HG03064 (cell line): ENCODE measurements at regions not wholly inside any gene's neighbourhood (a gene's known extent, or its start where the extent isn't known, plus 50 kb on each side); places are given as distances from the start of the nearest gene placed in this dataset.
"Not testable (repeated sequence)": the region's sequence is repeated elsewhere in the genome, so short reads cannot be mapped to it uniquely, and the experiment has no call there.

Source experiments
- ATAC-seq: cut with Tn5 transposase; IDR thresholded peaks from one replicate; pipeline ENCODE4 v1.9.1; 2021; ENCODE audit warnings: low read depth; ENCODE audit not compliant: unreplicated experiment

GRCh38 chr3:5035113-5035512 is 55.9 kb downstream of the BHLHE40 start:
- ATAC-seq = no peak

GRCh38 chr3:5035692-5036391 is 56.6 kb downstream of the BHLHE40 start:
- ATAC-seq = no peak

- ATAC-seq = no peak
Measured at GRCh38 chr3:5036392-5036766, 57.1 kb downstream of the BHLHE40 start.

- ATAC-seq = no peak
Measured at GRCh38 chr3:5036858-5037257, 57.6 kb downstream of the BHLHE40 start.

GRCh38 chr3:5039585-5039984 is 60.3 kb downstream of the BHLHE40 start:
- ATAC-seq = no peak

- ATAC-seq = no peak
Measured at GRCh38 chr3:5041315-5041714, 62.1 kb downstream of the BHLHE40 start.

GRCh38 chr3:5045961-5046360 is 66.7 kb downstream of the BHLHE40 start:
- no peak for ATAC-seq

GRCh38 chr3:5047764-5048419 is 68.7 kb downstream of the BHLHE40 start:
- ATAC-seq = no peak

- ATAC-seq = peak; percentile 60
Measured at GRCh38 chr3:5051772-5052171, 70.3 kb upstream of the ARL8B start.

GRCh38 chr3:5052247-5052646 is 69.8 kb upstream of the ARL8B start:
- no peak for ATAC-seq

- no peak for ATAC-seq
Measured at GRCh38 chr3:5053021-5053831, 68.9 kb upstream of the ARL8B start.

- ATAC-seq = no peak
Measured at GRCh38 chr3:5054098-5054497, 68.0 kb upstream of the ARL8B start.

GRCh38 chr3:5054579-5054978 is 67.5 kb upstream of the ARL8B start:
- not testable (repeated sequence) for ATAC-seq

- no peak for ATAC-seq
Measured at GRCh38 chr3:5055357-5056110, 66.6 kb upstream of the ARL8B start.

GRCh38 chr3:5056111-5056391 is 66.0 kb upstream of the ARL8B start:
- ATAC-seq = no peak

- no peak for ATAC-seq
Measured at GRCh38 chr3:5057272-5057671, 64.8 kb upstream of the ARL8B start.

- peak; percentile 93 for ATAC-seq
Measured at GRCh38 chr3:5057857-5058324, 64.2 kb upstream of the ARL8B start.

- ATAC-seq = no peak
Measured at GRCh38 chr3:5058471-5058951, 63.6 kb upstream of the ARL8B start.

- ATAC-seq = no peak
Measured at GRCh38 chr3:5059782-5060181, 62.3 kb upstream of the ARL8B start.

GRCh38 chr3:5061218-5061569 is 60.9 kb upstream of the ARL8B start:
- ATAC-seq = no peak

- no peak for ATAC-seq
Measured at GRCh38 chr3:5063724-5064123, 58.4 kb upstream of the ARL8B start.
